ENCODE measurements at regions not wholly inside any gene's neighbourhood (a gene's known extent, or its start where the extent isn't known, plus 50 kb on each side); places are given as distances from the start of the nearest gene placed in this dataset.

DNA sequence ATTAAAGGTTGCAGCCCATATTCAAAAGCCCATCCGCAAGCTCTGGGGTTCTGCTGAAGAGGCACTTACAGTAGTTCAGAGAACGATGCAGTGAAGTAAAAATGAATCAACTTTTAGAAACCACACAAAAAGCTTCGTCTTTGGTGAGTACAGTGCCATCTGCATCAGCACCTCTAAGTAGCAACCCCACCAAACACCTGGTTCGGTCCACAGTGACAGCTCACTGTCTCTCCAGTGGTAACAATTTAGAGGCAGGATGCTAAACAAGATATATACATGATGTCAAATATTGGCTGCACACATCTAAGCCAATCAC lies 275.4 kb upstream of the TCF4 start:
- no peak for DNase-seq

DNA sequence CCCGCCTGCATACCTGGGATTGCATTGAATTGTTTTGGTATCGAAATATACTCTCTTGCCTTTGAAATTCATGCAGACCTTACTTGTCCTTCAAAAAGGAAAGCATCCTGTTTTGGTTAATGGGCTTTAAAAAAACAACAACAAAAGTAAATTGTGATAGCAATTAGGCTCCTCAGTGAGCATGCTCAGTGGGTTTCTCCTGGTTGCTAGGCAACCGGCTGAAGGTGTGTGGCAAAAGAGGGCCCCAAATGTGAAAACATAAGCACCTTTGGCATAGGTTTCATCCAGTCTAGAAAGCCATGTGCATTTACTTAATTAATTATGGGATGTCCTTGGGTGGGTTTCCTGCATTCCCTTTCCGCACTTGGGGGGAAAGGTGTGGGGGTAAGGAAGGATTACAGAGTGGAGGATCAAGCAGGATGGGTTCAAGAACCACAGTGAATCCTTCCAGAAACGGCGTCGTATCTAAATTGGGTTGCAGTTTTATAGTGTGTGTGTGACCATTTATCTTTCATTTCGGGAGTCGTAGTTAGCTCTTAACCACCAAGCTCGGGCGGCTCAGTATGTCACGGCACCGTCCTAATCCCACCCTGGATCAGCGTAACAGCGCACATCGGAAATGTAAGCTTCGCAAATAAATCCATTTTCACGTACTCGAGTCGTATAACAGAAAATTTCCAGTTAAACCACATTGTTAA lies 274.9 kb upstream of the TCF4 start:
- DNase-seq, result no peak

DNA sequence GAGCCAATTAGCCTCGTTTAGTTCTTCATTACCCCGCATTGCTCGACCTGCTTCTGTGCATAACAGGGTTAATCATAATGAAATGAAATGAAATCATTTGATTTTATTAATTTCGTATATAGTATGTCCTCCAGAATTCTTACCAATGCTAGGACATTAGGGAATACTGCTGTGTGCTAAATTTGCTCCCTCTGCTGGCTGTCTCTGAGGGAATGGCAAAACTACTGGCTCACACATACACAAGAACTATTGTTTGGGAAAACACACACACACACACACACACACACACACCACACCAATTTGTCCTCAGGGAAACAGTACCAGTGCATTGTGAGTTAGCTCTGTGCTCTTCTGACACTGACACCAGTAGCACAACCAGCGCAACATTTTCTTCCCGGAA lies 273.3 kb upstream of the TCF4 start:
- DNase-seq, result no peak

DNA sequence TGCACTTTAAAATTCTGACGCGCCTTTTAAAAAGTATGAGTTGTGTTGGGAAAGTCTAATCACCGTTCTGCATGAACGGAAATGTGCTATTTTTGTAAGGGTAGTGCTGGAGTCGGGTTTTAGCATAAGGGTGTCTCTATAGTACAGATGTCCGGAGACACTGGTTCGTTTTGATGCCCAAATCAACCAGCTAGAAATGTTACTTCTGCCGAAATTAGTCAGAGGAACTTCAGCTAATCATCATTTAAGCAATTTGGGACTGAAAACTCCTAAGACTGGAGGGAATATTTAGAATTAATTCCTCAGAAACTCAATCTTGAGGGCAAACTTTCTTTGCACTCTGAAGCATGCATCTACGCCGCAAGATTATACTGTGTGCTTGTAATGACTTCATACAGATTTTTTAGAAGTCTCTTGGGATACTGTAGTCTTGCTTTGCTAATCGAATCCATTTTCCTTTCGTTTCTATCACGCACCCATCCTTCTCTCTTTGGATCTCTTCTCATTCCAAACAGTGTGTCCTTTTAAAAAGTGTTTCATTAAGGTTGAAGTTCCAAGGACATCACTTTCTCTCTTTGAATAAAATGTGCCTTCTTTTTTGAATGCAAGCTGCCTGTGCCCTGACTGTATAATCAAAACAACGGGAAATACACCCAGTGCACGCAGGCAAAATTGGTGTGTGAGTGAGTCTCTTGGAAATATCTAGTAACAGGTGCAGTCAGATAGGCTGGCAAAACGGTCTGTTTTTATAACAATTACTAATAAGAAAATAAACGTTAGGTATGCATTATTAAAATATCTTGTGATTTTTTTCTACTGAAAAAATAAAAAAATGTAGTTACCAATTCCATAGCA lies 270.9 kb upstream of the TCF4 start:
- no peak for DNase-seq

DNA sequence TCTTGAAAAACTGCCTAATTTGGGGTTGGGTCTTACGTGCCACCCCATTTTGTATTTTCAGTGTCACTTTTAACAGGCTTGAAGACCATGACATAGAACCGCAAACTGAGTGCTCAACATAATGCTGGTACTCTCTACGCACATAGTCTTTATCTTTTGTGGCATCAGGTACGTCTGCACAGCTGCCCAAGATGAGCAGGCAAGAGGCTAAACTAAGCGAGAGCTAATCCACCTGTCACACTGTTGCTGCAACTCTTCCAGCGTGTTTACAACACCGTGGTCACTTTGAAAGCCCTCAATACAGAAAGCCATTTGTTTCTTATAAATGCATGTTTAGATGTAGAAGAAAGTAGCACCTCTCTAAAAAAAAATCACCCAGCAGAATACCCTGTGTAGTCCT lies 270.0 kb upstream of the TCF4 start:
- DNase-seq, result no peak

DNA sequence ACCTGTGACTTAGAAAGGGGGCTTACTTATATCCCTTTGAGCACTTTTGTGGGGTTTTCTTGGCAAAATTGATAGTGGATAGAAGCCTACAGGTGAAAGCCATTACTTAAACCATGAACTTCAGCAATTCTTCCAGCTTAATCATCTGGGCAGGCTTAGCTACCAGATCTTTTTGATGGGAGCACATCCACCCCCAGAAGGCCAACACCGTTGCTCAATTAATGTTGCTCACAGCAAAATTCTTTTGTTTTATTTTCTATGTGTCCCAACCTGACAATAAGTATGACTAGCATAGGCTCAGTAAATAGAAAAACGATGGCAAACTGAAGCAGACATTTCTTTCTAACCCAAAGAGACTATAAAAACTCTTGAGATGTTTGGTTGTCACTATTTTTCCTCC lies 269.4 kb upstream of the TCF4 start:
- no peak for DNase-seq

DNA sequence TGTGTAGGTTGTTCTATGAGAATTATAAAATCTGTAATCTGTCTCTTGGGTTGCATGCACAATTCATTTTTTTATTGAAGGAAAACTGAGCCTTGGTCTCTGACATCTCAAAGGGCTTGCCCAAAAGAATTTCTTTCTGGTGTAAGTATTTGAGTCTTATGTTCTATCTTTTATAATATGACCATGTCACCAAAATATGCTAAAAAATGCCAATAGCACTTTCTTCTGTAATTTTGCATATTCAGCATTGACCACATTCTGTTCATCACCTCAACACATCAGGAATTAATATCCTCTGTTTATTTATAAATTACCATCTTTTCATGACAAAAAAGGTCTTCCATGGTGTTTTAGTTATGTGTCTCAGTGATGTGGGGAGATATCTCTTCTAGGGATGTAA lies 268.7 kb upstream of the TCF4 start:
- no peak for DNase-seq

DNA sequence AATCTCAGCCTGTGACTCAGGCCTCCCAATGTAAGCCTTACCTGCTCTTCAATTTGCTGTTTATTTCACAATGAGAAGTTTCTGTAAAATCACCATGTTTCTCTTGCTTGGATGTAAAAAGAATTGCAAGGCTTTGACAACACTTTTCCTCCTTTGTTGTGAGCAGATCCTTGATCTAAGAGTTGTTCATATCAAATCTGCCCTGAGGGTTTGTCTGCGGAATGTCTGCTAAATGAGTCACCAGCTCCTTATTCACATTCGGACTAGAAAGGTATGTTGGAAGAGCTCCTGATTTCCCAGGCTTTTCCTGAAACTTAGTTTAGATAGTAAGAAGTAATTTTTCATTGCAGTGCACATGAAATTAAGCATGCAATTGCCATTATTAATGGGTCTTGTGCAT lies 268.2 kb upstream of the TCF4 start:
- DNase-seq, result no peak

DNA sequence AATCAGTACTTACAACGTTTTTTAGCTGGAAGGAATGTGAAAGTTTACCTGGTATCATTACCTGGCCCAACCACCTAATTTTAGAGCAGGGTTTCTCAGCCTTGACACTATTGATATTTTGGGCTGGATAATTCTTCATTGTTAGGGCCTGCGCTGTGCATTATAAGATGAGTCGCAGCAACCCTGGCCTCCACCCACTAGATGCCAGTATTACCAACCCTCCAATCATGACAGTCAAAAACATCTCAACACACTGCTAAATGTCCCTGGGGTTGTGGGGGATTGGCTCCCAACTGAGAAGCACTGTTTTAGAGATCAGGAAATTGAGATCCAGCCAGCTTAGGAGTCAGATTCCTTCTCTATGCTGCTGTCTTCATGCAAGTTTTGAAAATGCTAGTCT lies 265.3 kb upstream of the TCF4 start:
- DNase-seq, result no peak

DNA sequence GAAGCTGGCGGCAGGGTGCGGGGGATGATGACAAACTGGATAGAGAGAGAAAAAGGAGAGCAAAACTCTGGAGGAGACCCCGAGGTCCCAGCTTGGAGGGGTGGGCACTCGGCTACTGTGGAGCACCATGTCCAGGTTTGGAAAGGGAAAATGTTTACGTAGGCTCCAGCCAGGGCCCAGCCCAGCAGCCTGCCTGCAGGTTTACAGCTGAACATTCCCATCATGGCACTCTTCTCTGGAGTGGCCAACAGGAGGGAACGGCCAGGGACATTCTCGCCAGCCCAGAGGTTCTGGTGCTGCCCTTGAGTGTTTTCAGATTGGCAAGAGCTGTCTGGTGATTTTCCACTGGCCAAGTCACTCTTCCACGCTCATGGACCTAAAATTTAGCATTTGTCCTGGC lies 262.9 kb upstream of the TCF4 start:
- DNase-seq, result no peak

DNA sequence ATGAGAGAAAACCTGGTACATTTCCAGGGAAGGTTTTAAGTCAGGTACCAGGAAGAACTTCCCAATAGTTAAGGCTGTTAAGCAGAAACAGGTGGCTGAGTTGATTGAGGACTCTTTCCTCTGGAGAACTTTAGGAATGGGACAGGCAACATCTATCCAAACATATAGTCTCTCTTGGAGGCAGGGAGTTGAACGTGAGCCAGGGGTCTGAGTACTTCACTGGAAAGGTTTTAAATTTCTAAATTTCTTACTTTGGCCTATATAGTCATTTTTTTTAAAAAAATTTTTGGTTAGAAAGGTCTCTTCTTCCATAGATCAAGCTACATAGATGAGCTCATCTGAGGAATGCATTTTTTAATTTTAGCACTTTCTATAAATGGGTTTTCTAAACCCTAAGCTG lies 261.4 kb upstream of the TCF4 start:
- DNase-seq, result no peak

DNA sequence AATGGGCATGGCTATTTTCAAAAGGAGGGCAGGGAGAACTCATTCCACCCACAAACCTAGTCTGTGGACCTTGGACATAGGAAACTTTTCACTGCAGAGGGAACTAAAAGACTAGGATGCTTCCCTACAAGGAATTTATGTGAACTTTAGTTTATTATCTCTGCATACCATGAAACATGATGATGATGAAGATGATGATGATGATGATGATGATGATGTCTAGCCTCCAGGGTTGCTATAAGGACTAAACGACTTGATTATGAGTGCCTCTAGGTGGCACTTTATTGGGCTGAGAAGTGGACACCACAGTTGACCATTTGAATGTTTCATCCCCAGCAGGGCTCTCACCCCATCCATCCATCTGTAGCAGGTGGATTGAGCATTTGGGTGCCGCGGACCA lies 260.0 kb upstream of the TCF4 start:
- no peak for DNase-seq

DNA sequence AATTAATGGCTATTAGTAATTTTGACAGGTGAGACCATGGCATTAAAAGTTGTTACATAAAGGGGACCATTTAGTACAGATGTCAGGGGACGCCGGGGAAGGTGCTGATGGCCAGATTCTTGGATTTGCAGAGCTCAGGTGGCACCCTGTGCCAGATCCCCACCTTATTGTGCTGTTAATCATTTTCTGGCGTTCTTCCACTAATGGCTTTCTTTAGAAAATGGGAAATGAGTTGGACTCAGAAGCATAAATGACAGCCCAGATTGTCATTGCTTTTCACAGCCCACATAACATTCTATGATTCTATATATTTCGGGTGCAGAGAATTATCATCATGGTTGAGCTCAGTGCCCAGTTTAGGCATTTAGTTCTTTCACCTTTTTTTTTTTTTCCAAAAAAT lies 257.2 kb upstream of the TCF4 start:
- no peak for DNase-seq

DNA sequence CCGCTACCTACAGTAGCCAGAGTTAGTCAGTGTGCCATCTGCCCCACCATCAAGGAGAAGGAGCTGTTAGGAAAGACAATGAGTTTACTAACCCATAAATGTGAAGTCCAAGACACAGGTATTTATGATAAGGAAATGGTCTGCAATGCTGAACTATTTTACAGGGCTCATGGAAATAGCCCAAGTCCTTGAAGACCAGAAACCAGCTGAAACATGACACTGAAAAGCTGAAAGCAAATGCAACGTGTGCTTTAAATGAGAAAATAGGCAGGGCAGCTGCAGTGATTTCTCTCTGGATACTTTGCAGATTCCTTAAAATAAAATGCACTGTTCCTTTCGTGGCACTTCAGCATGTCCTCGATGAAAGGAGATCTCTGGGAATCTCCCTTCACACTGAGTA lies 256.4 kb upstream of the TCF4 start:
- no peak for DNase-seq

DNA sequence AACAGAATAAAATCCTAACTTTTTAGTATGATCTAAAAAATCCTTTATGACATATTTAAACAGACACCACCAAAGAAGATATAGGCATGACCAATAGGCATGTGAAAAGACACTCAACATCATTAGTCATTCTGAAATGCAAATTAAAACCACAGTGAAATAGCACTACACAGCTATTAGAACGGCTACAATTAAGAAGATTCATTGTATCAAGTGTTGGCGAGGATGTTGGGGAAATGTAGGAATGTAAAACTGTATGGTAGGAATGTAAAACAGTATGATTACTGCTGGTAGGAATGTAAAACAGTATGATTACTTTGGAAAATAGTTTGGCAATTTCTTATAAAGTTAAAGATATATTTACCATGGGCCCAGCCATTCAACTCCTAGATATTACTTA lies 253.3 kb upstream of the TCF4 start:
- no peak for DNase-seq

DNA sequence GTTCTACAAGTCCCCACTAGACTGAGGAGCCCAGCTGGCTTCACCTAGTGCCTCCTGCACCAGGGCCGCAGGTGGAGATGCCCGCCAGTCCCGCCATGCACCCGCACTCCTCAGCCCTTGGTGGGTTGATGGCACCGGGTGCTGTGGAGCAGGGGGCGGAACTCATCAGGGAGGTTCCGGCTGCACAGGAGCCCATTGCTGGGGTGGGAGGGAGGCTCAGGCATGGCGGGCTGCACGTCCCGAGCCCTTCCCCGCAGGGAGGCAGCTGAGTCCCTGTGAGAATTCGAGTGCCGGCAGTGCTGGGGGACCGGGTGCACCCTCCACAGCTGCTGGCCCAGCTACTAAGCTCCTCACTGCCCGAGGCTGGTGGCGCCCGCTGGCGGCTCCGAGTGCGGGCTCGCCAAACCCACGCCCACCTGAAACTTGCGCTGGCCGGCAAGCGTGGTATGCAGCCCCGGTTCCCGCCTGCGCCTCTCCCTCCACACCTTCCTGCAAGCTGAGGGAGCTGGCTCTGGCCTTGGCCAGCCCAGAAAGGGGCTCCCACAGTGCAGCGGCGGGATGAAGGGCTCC lies 252.7 kb upstream of the TCF4 start:
- DNase-seq, result no peak

DNA sequence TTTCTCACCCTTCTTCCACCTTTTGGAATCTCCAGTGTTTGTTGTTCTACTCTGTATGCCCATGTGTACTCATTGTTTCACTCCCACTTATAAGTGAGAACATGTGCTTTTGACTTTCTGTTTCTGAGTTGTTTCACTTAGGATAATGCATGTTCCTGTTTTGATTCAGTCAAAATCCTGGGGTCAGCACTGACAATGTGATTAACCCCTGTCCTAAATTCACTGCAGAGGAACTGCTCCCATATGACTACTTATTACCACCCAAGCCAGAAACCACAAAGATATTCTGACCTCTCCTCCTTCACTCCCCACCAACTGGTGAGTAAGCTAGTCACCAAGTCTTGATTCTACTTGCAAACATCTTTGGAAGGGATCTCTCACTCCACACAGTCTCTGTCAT lies 251.4 kb upstream of the TCF4 start:
- no peak for DNase-seq

DNA sequence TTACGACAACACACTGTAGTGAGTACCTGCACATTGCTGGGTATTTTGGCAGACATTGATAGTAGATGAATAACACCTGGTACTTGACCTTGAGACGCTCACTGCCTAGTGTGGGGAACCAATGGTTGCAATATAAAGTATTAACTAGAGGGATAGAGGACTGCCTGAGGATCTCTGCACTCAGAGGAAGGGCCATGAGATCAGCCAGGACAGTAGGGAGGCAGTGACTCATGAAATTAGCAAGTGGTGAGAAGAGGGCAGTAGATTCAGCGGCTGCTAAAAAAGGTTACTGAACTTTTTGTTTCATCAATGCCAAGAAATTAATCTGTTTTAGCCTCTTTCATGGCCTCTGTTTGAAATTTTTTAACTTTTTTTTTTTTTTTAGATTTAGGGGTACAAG lies 250.8 kb upstream of the TCF4 start:
- DNase-seq, result no peak

DNA sequence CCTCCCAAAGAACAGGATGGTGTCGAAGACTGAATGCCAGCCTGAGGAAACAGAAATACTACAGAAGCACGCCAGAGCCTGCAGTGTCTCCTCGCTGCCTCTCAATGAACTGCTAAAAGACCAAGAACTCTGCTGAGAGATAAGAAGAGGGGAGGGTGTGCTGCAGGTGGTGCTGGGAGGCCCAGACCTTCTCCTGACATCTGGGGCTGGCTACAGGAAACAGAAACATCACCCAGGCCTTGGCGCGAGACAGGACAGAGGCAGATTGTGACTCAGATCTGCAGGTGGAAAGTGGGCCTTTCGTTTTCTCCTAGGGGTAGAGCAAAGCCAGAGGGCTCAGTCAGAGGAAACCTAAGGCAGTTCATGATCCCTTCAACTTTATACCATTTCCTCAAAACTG lies 250.3 kb upstream of the TCF4 start:
- no peak for DNase-seq

DNA sequence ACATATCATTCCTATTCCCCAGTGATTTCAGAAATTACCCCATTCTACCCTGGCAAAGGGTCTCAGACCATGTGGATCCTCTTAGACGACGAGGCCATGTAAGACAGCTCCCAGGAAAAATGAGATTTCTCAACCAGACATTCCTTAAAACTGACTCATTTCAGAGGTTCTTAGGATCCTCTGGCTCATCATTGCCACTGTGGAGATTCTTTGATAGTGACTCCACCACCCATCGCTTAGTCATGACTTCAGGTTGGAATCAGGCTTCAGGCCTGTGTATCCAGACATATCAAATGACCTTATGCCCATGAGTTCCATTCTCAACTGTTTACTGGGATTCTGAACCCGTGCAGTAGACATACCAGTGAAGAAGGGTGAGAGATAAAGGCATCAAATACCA lies 245.6 kb upstream of the TCF4 start:
- DNase-seq, result no peak

DNA sequence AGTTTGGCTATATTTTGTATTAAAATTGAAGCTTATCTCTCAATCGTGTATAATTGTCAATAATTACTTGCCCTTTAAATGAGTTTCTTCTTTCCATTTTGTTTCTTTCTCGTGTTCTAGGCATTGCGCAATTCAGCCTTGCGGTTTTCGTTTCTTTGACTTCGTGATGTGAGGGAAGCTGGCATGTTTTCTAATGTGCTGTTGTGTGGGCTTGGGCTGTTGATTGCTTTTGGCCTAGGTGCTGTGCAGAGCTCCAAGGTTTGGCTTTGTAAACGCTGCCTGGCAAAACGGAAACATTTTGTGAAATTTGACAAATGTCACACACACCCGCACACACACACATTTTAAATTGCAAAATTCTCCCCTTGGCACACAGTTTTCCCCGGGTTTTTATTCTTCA lies 242.6 kb upstream of the TCF4 start:
- no peak for DNase-seq

DNA sequence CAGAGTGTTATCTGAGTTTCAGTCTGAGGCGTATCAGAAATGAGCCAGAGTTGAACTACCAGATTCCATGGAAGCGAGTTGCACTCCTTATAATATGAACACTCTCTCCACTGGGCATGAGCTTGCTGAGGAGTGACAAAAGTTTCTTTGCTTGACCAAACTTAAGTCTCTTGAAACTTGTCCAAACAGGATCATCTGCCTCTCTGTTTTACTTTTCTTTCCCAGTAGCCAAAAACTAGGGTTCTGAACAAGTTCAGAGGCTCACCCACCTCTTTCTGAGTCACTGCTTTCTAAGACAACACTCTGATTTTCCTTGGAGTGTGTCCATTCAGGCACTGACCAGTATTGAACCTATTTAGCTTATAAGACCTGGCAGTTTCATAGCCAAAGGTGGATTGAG lies 233.2 kb upstream of the TCF4 start:
- no peak for DNase-seq

DNA sequence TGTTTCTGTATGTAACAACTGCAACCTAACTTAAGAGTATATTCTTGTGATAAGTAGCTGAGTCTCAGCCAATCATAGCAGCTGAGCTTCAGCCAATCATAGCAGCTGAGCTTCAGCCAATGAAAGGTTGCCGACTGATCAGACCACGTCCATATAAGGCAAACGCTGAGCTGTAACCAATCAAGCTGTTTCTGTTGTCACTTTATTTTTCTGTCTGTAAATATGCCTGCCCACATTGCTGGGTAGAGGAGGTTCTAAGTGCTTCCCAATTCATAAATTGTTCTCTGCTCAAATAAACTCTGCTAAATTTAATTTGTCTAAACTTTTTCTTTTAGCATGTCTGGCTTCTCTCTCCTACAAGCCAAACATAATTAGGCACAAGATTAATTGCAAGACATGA lies 231.5 kb upstream of the TCF4 start:
- DNase-seq, result no peak

DNA sequence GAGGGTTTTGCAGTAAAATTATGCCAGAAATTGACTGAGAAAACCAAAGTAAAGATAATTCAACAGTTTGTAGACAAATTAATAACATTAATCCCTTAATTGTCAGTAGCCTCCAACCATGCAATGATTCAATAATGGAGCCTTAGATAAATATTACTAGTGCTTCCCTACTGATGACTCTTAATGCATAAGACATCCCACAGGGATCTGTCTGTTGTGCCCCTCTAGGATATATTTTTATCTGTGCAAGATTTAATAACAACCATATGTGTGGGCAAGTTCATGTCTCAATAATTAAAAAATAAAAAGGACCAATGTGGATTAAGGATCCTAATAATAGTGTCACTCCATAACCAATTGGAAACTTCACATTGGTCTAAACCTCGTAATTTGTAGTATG lies 230.3 kb upstream of the TCF4 start:
- DNase-seq, result no peak

DNA sequence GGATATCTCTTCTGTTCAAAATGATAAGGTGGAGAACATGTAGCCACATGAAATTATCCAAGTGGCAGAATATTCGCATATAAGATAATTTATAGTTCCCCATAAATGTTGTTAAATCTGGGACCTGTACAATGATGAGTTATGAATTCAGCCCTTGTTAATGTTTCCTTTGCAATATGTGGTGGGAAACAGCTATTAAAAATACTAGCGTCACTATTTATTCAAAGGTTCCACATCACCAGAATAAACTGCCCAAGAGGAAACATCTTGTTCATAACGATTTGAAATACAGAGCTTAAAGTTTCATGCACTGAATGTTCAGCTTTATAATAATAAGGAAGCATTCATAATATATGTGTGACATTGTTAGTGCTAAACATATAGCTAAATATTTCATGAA lies 223.9 kb upstream of the TCF4 start:
- no peak for DNase-seq

Measured in CD4-positive, alpha-beta T cell treated with Interferon gamma for 1 hour (primary cell).